Progenitor cell of endocrine pancreas (in vitro differentiated cells): ENCODE measurements at regions not wholly inside any gene's neighbourhood (a gene's known extent, or its start where the extent isn't known, plus 50 kb on each side); places are given as distances from the start of the nearest gene placed in this dataset.

Experiments
- DNase-seq: peaks from one replicate; pipeline ENCODE4 v3.0.0; 2021; ENCODE audit warnings: low spot score; ENCODE audit not compliant: unreplicated experiment
- H3K27ac Mint-ChIP-seq: 2 replicates; pipeline ENCODE4 v1.8.0; 2021; ENCODE audit warnings: mild to moderate bottlenecking, moderate library complexity, mixed read lengths
- H3K27me3 Mint-ChIP-seq: 2 replicates; pipeline ENCODE4 v1.8.0; 2021; ENCODE audit warnings: mixed read lengths
- H3K36me3 Mint-ChIP-seq: 2 replicates; pipeline ENCODE4 v1.8.0; 2022; ENCODE audit warnings: mixed read lengths; ENCODE audit not compliant: insufficient read depth
- H3K4me1 Mint-ChIP-seq: 2 replicates; pipeline ENCODE4 v1.8.0; 2021; ENCODE audit warnings: low read depth, mixed read lengths
- H3K4me3 Mint-ChIP-seq: 2 replicates; pipeline ENCODE4 v1.8.0; 2021; ENCODE audit warnings: low read depth, mild to moderate bottlenecking, moderate library complexity, mixed read lengths
- H3K9me3 Mint-ChIP-seq: 2 replicates; pipeline ENCODE4 v1.8.0; 2021; ENCODE audit warnings: low read depth, mixed read lengths
- CTCF ChIP-seq: fragments of 200-600 bp; sonication (generic); IDR thresholded peaks from one replicate; pipeline ENCODE4 v1.5.0; 2021; ENCODE audit warnings: antibody characterized with exemption, mild to moderate bottlenecking; ENCODE audit not compliant: unreplicated experiment

DNA sequence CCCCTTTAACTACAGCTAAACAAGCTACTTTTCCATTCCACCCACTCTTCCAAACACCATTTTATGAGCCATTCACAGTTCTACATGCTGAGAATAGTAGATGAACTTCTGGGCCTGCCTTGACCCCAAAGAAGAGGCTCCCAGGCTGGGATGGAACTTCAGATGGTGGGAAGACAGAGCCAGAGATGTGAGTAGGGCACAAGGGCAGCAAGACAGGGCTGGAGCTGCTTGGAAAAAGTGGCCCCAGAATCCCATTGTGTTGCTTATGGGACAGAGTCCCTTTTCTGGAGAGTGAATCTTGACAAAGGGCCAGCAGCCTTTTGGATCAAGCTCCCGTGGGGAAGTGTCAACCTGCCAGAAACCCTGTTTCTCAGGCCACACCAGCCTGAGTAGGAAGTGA lies 516.5 kb upstream of the PPP2R3A start:
- Mint-ChIP-seq H3K4me3 (no peak overlapping the region), H3K27ac (no peak overlapping the region), H3K4me1 (no peaks in the 10 kb centered on the region), H3K27me3 (peaks cover 18% of the 10 kb centered on the region), H3K9me3 (no peaks in the 10 kb centered on the region), H3K36me3 (no peaks in the 10 kb centered on the region)
- TF ChIP-seq CTCF = no peak
- DNase-seq = no peak

DNA sequence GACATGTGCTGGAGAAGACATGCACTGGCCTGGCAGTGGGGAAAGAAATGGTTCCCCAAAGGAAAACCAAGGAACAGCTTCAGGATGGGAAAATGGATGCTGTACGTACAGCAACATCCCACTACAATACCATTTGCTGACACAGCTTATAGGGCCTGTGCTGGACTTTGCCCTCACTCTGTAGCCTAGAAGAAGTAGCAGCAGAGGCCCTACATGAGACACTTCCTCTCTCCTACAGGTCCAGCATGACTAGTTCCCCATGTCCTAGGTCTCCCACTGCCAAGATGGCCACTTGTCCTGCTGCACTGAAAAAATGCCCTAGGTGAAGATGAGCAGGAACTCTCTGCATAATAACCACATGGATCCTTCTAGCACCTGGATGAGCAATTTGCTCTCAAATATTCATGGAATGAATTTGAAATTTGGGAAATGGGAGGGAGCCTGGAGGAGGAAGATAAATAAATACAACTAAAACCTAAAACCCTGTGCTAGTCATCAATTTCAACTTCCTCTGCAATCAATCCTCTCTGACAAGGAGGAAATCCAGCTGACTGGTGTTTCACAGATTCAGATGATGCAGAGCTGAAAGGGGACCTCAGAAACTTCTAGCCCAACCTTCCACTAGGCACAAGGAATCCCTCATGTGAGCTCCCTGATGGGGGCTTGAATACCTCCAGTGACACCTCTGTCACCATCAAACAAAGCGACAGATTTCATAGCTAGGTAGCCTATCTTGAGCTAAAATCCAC lies 514.3 kb upstream of the PPP2R3A start:
- H3K27me3 Mint-ChIP-seq = peaks cover 28% of the 10 kb centered on the region
- H3K36me3 Mint-ChIP-seq = no peaks in the 10 kb centered on the region
- no peak overlapping the region for H3K27ac Mint-ChIP-seq
- H3K4me3 Mint-ChIP-seq = no peak overlapping the region
- H3K4me1 Mint-ChIP-seq = peaks cover 1% of the 10 kb centered on the region
- no peak for TF ChIP-seq CTCF
- no peak for DNase-seq
- H3K9me3 Mint-ChIP-seq = no peaks in the 10 kb centered on the region

GRCh38 chr3:135452881-135453280 lies 512.6 kb upstream of the PPP2R3A start:
- Mint-ChIP-seq H3K4me3 (no peak overlapping the region), H3K27ac (no peak overlapping the region), H3K9me3 (no peaks in the 10 kb centered on the region), H3K27me3 (peaks cover 37% of the 10 kb centered on the region), H3K4me1 (peaks cover 1% of the 10 kb centered on the region), H3K36me3 (no peaks in the 10 kb centered on the region)
- no peak for DNase-seq
- no peak for TF ChIP-seq CTCF

DNA sequence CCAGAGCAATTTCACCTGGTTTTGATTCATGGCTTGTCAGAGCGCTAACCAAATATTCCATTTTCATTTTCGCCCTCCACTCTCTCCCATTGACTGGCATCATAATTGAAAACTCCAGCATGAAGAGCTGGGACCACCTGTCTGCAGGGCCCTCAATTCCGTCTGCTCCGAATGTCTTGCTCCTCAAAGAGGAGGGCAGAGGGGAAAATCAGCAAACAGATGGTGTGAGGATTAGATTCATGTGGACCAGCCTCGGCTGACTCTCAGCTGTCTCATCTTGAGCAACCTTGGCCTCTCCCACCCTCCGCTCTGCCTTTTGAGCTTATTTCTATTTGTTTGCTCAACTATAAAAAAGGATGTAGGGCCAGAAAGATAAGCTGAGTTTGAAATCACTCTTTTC lies 512.2 kb upstream of the PPP2R3A start:
- peaks cover 37% of the 10 kb centered on the region for H3K27me3 Mint-ChIP-seq
- no peaks in the 10 kb centered on the region for H3K9me3 Mint-ChIP-seq
- no peak for DNase-seq
- TF ChIP-seq CTCF = no peak
- no peak overlapping the region for H3K4me3 Mint-ChIP-seq
- H3K4me1 Mint-ChIP-seq = peaks cover 1% of the 10 kb centered on the region
- H3K36me3 Mint-ChIP-seq = no peaks in the 10 kb centered on the region
- no peak overlapping the region for H3K27ac Mint-ChIP-seq

DNA sequence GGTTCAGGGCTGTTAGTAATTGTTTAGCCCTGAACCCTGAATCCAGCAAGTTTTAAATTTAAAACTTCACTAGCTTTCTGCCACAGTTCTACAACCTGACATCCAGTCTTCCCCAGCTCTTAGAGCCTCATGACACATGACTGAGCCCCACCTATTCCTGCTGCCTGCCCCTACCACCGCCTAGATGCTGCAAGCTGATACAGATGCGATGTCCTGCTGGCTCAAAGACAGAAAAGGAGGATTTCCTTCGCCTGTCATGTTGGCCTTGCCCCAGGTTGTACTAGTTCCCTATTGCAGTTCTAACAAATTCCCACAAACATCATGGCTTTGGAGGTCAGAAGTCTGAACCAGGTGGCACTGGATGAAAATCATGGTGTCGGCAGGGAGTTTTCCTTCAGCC lies 510.6 kb upstream of the PPP2R3A start:
- Mint-ChIP-seq H3K9me3 (no peaks in the 10 kb centered on the region), H3K27ac (no peak overlapping the region), H3K4me3 (no peak overlapping the region), H3K27me3 (peaks cover 40% of the 10 kb centered on the region), H3K36me3 (no peaks in the 10 kb centered on the region), H3K4me1 (peaks cover 1% of the 10 kb centered on the region)
- DNase-seq = no peak
- no peak for TF ChIP-seq CTCF
